ENCODE measurements at regions not wholly inside any gene's neighbourhood (a gene's known extent, or its start where the extent isn't known, plus 50 kb on each side); places are given as distances from the start of the nearest gene placed in this dataset.

DNA sequence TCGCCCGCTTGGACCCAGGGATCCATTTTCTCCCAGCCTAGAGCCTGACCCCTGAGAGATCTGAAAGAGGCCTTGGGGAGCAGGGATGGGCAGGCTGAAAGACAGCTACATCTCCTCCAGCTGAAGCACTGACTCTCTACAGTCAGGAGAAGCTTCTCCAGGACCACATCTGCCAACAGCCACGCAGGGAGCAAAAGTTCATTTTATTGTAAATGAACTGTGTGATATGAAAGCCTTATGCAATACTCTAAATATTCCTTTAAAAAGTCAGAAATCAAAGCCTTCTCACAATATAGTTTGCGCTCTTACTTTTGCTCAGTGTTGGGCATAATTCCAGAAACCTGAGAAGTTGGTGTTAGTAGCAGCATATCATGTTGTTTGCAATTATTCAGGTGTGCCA lies 428.9 kb upstream of the RAB6C start:
- Histone ChIP-seq H3K9me3 (replicated peaks; ENCODE audit: insufficient read depth, low read length) (no peaks in the 10 kb centered on the region), H3K79me2 (ENCODE audit: low read length) (no peaks in the 10 kb centered on the region), H2AFZ (ENCODE audit: low read length) (no peak overlapping the region), H3K36me3 (replicated peaks; ENCODE audit: insufficient read depth, low read length) (no peaks in the 10 kb centered on the region), H3K27ac (ENCODE audit: low read length) (no peak overlapping the region), H3F3A (ENCODE audit: insufficient read depth, low read length) (no peaks in the 10 kb centered on the region), H3K9me2 (replicated peaks; ENCODE audit: insufficient read depth, low read length) (no peaks in the 10 kb centered on the region), H4K20me1 (ENCODE audit: insufficient read depth, low read length) (no peaks in the 10 kb centered on the region), H3K4me1 (ENCODE audit: low read length) (no peaks in the 10 kb centered on the region), H3K27me3 (replicated peaks; ENCODE audit: insufficient read depth, low read length) (no peaks in the 10 kb centered on the region), H3K9ac (ENCODE audit: low read length) (no peak overlapping the region), H3K4me2 (ENCODE audit: low read depth, low read length) (no peak overlapping the region), H3K4me3 (ENCODE audit: low read length) (no peak overlapping the region)
- no peak for DNase-seq
- TF ChIP-seq, protein P1, sequence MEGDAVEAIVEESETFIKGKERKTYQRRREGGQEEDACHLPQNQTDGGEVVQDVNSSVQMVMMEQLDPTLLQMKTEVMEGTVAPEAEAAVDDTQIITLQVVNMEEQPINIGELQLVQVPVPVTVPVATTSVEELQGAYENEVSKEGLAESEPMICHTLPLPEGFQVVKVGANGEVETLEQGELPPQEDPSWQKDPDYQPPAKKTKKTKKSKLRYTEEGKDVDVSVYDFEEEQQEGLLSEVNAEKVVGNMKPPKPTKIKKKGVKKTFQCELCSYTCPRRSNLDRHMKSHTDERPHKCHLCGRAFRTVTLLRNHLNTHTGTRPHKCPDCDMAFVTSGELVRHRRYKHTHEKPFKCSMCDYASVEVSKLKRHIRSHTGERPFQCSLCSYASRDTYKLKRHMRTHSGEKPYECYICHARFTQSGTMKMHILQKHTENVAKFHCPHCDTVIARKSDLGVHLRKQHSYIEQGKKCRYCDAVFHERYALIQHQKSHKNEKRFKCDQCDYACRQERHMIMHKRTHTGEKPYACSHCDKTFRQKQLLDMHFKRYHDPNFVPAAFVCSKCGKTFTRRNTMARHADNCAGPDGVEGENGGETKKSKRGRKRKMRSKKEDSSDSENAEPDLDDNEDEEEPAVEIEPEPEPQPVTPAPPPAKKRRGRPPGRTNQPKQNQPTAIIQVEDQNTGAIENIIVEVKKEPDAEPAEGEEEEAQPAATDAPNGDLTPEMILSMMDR (IDR thresholded peaks at IDR 0.05; ENCODE audit: low read length), result no peak
- TF ChIP-seq EZH2 (optimal IDR thresholded peaks at IDR 0.05; ENCODE audit: low read depth, low read length) (no peak), EZH2phosphoT487 (IDR thresholded peaks at IDR 0.05; ENCODE audit: low read length) (no peak)

DNA sequence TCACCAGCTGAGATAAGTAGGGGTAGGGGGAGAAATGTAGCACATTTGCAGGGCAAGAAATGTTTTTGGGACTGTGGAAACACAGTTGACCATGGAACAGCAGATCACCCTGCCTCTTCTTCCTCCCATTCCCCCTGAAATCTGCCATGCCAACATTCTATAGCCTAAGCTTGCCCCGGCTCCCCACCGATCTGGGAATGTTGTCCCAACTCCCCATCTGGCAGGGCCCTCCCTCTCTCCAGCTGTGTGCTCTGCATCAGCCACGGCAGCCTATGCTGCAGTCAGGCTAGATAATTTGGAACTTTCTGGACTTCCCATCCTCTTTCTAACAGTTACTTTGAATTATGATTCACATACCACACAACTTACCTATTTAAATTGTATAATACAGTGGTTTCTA lies 425.1 kb upstream of the RAB6C start:
- Histone ChIP-seq H3K9me2 (replicated peaks; ENCODE audit: insufficient read depth, low read length) (no peaks in the 10 kb centered on the region), H3K27me3 (replicated peaks; ENCODE audit: insufficient read depth, low read length) (no peaks in the 10 kb centered on the region), H3K4me3 (ENCODE audit: low read length) (no peak overlapping the region), H3K4me1 (ENCODE audit: low read length) (no peaks in the 10 kb centered on the region), H3K36me3 (replicated peaks; ENCODE audit: insufficient read depth, low read length) (no peaks in the 10 kb centered on the region), H3K9ac (ENCODE audit: low read length) (no peak overlapping the region), H3K9me3 (replicated peaks; ENCODE audit: insufficient read depth, low read length) (no peaks in the 10 kb centered on the region), H3K4me2 (ENCODE audit: low read depth, low read length) (no peak overlapping the region), H2AFZ (ENCODE audit: low read length) (no peak overlapping the region), H3F3A (ENCODE audit: insufficient read depth, low read length) (no peaks in the 10 kb centered on the region), H4K20me1 (ENCODE audit: insufficient read depth, low read length) (no peaks in the 10 kb centered on the region), H3K79me2 (ENCODE audit: low read length) (no peaks in the 10 kb centered on the region), H3K27ac (ENCODE audit: low read length) (no peak overlapping the region)
- TF ChIP-seq EZH2phosphoT487 (IDR thresholded peaks at IDR 0.05; ENCODE audit: low read length) (no peak), EZH2 (optimal IDR thresholded peaks at IDR 0.05; ENCODE audit: low read depth, low read length) (no peak)
- TF ChIP-seq, protein P1 (IDR thresholded peaks at IDR 0.05; ENCODE audit: low read length), result no peak
- DNase-seq, result no peak

- Histone ChIP-seq H3K79me2 (ENCODE audit: low read length) (no peaks in the 10 kb centered on the region), H3K4me2 (ENCODE audit: low read depth, low read length) (no peak overlapping the region), H3K36me3 (replicated peaks; ENCODE audit: insufficient read depth, low read length) (no peaks in the 10 kb centered on the region), H3K9me3 (replicated peaks; ENCODE audit: insufficient read depth, low read length) (no peaks in the 10 kb centered on the region), H4K20me1 (ENCODE audit: insufficient read depth, low read length) (no peaks in the 10 kb centered on the region), H3K4me1 (ENCODE audit: low read length) (no peaks in the 10 kb centered on the region), H3K27me3 (replicated peaks; ENCODE audit: insufficient read depth, low read length) (no peaks in the 10 kb centered on the region), H3K4me3 (ENCODE audit: low read length) (no peak overlapping the region), H3K9ac (ENCODE audit: low read length) (no peak overlapping the region), H3K27ac (ENCODE audit: low read length) (no peak overlapping the region), H3K9me2 (replicated peaks; ENCODE audit: insufficient read depth, low read length) (no peaks in the 10 kb centered on the region), H2AFZ (ENCODE audit: low read length) (no peak overlapping the region), H3F3A (ENCODE audit: insufficient read depth, low read length) (no peaks in the 10 kb centered on the region)
- TF ChIP-seq EZH2 (optimal IDR thresholded peaks at IDR 0.05; ENCODE audit: low read depth, low read length), result no peak
- TF ChIP-seq, protein P1 (IDR thresholded peaks at IDR 0.05; ENCODE audit: low read length), result no peak
- TF ChIP-seq EZH2phosphoT487 (IDR thresholded peaks at IDR 0.05; ENCODE audit: low read length), result no peak
- DNase-seq, result no peak
These were observed 420.4 kb upstream of the RAB6C start for GRCh38 chr2:129559101-129559500.
